NCI-H2029 treated with DMSO at 0.1 percent for 48 hours (cell line): ENCODE measurements at regions not wholly inside any gene's neighbourhood (a gene's known extent, or its start where the extent isn't known, plus 50 kb on each side); places are given as distances from the start of the nearest gene placed in this dataset.
A peak's percentile ranks its signal among the peaks of the same experiment; 100 is the strongest.

Experiments
- DNase-seq: peaks from one replicate; lab custom pipeline; 2025; lab: John Stamatoyannopoulos, UW

- no peak for DNase-seq
Observed at GRCh38 chr5:117065161-117065560, 490.5 kb upstream of the SEMA6A start.

GRCh38 chr5:117060099-117060498 is 485.5 kb upstream of the SEMA6A start:
- no peak for DNase-seq

- no peak for DNase-seq
Observed at GRCh38 chr5:117058740-117059139, 484.1 kb upstream of the SEMA6A start.

- no peak for DNase-seq
Observed at GRCh38 chr5:117055517-117055916, 480.9 kb upstream of the SEMA6A start.

- no peak for DNase-seq
Observed at GRCh38 chr5:117054911-117055310, 480.3 kb upstream of the SEMA6A start.

GRCh38 chr5:117054141-117054540 is 479.5 kb upstream of the SEMA6A start:
- DNase-seq: no peak

- DNase-seq: no peak
Observed at GRCh38 chr5:117041926-117042595, 467.4 kb upstream of the SEMA6A start.

- DNase-seq: no peak
Observed at GRCh38 chr5:117039035-117039434, 464.4 kb upstream of the SEMA6A start.

- DNase-seq: no peak
Observed at GRCh38 chr5:117027384-117027783, 452.8 kb upstream of the SEMA6A start.

- no peak for DNase-seq
Observed at GRCh38 chr5:117020999-117021398, 446.4 kb upstream of the SEMA6A start.

- no peak for DNase-seq
Observed at GRCh38 chr5:117013280-117013877, 438.8 kb upstream of the SEMA6A start.

GRCh38 chr5:117010574-117010973 is 436.0 kb upstream of the SEMA6A start:
- DNase-seq: no peak

- no peak for DNase-seq
Observed at GRCh38 chr5:116998024-116998423, 423.4 kb upstream of the SEMA6A start.

GRCh38 chr5:116992681-116993080 is 418.1 kb upstream of the SEMA6A start:
- DNase-seq: no peak

- DNase-seq: no peak
Observed at GRCh38 chr5:116989995-116990394, 415.4 kb upstream of the SEMA6A start.

GRCh38 chr5:116982035-116982434 is 407.4 kb upstream of the SEMA6A start:
- DNase-seq: no peak

GRCh38 chr5:116980581-116980980 is 406.0 kb upstream of the SEMA6A start:
- DNase-seq: no peak

- DNase-seq: no peak
Observed at GRCh38 chr5:116976767-116977166, 402.1 kb upstream of the SEMA6A start.

GRCh38 chr5:116971131-116971530 is 396.5 kb upstream of the SEMA6A start:
- no peak for DNase-seq

GRCh38 chr5:116970318-116970717 is 395.7 kb upstream of the SEMA6A start:
- peak; percentile 6 for DNase-seq

GRCh38 chr5:116964438-116964837 is 389.8 kb upstream of the SEMA6A start:
- no peak for DNase-seq

GRCh38 chr5:116961021-116961420 is 386.4 kb upstream of the SEMA6A start:
- no peak for DNase-seq

GRCh38 chr5:116959843-116960242 is 385.2 kb upstream of the SEMA6A start:
- DNase-seq: no peak
